Karpas-422 (cell line): ENCODE measurements at regions not wholly inside any gene's neighbourhood (a gene's known extent, or its start where the extent isn't known, plus 50 kb on each side); places are given as distances from the start of the nearest gene placed in this dataset.

Experiments used
- DNase-seq: peaks from one replicate; pipeline ENCODE4 v3.0.0-alpha.2; 2015
- H2AFZ ChIP-seq: fragments of 200-600 bp; sonication (generic); 2 replicates; pipeline ENCODE4 v1.6.1; 2014; ENCODE audit warnings: antibody characterized with exemption, low read length, mixed read lengths
- H3K27ac ChIP-seq: fragments of 200-600 bp; sonication (generic); 2 replicates; pipeline ENCODE4 v1.5.1; 2014; ENCODE audit warnings: mild to moderate bottlenecking, low read length, moderate library complexity
- H3K27me3 ChIP-seq: fragments of 200-600 bp; sonication (generic); 2 replicates; pipeline ENCODE4 v1.6.1; 2014; ENCODE audit warnings: low read length, mixed read lengths
- H3K36me3 ChIP-seq: fragments of 200-600 bp; sonication (generic); 2 replicates; pipeline ENCODE4 v1.6.1; 2014; ENCODE audit warnings: low read length, mixed read lengths; ENCODE audit not compliant: insufficient read depth
- H3K4me1 ChIP-seq: fragments of 200-600 bp; sonication (generic); 2 replicates; pipeline ENCODE4 v1.6.1; 2014; ENCODE audit warnings: mild to moderate bottlenecking, low read length, mixed read lengths
- H3K4me2 ChIP-seq: fragments of 200-600 bp; sonication (generic); 2 replicates; pipeline ENCODE4 v1.6.1; 2014; ENCODE audit warnings: low read length, low read depth, mild to moderate bottlenecking; ENCODE audit not compliant: poor library complexity, severe bottlenecking
- H3K4me3 ChIP-seq: fragments of 200-600 bp; sonication (generic); 2 replicates; pipeline ENCODE4 v1.5.1; 2014; ENCODE audit warnings: mild to moderate bottlenecking, antibody characterized with exemption, low read length, mixed read lengths
- H3K79me2 ChIP-seq: fragments of 200-600 bp; sonication (generic); 2 replicates; pipeline ENCODE4 v1.6.1; 2014; ENCODE audit warnings: mild to moderate bottlenecking, low read length, mixed read lengths
- H3K9ac ChIP-seq: fragments of 200-600 bp; sonication (generic); 2 replicates; pipeline ENCODE4 v1.6.0; 2014; ENCODE audit warnings: low read length
- H3K9me2 ChIP-seq: fragments of 200-600 bp; sonication (generic), shearing (Covaris generic); replicated peaks from 2 replicates; pipeline ENCODE4 v1.6.0; 2014; ENCODE audit warnings: mild to moderate bottlenecking, low read length, moderate library complexity; ENCODE audit not compliant: insufficient read depth
- H3K9me3 ChIP-seq: fragments of 300-700, 200-600 bp; sonication (generic); 2 replicates; pipeline ENCODE4 v1.6.1; 2014; ENCODE audit warnings: low read length, mixed read lengths
- H4K20me1 ChIP-seq: fragments of 200-600 bp; sonication (generic); 2 replicates; pipeline ENCODE4 v1.6.1; 2014; ENCODE audit warnings: mild to moderate bottlenecking, antibody characterized with exemption, low read length, low read depth; ENCODE audit not compliant: insufficient read depth

DNA sequence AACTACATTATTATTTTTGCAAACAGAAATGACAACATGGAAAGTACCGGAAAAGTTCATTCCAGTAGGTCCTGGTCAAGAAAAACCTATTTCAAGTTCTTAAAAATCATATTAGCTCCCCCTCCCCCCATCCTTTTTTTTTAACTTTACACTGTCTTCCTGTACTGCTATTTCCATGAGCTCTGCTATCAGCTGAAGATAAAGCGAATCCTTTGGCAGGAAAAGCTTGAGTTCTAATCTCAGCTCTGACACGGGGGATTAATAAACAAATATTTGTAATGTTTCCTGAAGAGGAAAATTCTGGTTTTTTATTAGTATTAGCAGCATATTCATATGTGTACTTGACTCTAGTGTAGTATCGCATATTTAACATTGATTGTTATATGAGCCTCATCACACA lies 190.7 kb upstream of the ESRRG start:
- no peaks in the 10 kb centered on the region for H3K9me2 ChIP-seq
- H3K9me3 ChIP-seq: no peaks in the 10 kb centered on the region
- H2AFZ ChIP-seq: no peak overlapping the region
- DNase-seq: no peak
- H3K4me2 ChIP-seq: no peak overlapping the region
- no peak overlapping the region for H3K4me3 ChIP-seq
- no peak overlapping the region for H3K9ac ChIP-seq
- no peaks in the 10 kb centered on the region for H3K27me3 ChIP-seq
- no peaks in the 10 kb centered on the region for H4K20me1 ChIP-seq
- H3K79me2 ChIP-seq: no peaks in the 10 kb centered on the region
- no peaks in the 10 kb centered on the region for H3K36me3 ChIP-seq
- peaks cover 56% of the 10 kb centered on the region for H3K4me1 ChIP-seq
- no peak overlapping the region for H3K27ac ChIP-seq

DNA sequence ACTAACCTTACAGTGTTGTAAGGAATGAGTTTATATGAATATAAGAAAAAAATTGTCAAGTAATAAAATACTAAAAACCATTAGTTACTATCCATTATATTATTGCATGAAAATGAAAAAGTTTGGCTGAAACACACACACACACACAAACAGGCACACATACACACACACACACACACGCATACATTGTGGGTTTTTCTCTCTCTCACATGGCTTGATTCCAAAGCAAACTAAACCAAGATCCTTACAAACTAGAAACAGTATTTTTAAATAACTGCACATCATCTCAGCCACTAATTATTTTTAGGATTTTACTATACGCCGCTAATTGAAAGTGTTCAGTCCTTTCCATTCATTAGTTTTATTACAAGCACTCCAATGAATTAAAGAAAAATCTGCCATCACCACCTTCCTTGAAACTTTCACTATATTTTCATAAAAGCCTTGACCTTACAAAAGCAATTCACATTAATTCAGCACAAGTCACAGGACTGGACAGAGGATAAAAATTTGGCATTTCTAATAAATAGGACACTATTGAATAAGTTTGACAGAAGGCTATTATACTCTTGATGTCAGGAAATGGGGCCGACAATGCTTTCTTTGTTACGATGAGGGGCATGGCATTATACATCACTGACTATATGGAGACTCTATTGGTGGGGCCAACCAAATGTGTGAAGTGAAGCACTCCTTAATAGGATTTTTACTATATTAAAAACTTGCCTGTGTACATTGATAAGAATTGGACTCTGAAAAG lies 187.0 kb upstream of the ESRRG start:
- Histone ChIP-seq H3K4me2 (no peak overlapping the region), H3K9me3 (no peaks in the 10 kb centered on the region), H3K4me3 (no peak overlapping the region), H3K36me3 (no peaks in the 10 kb centered on the region), H2AFZ (no peak overlapping the region), H3K27me3 (peaks cover 3% of the 10 kb centered on the region; the same call in 1 of the 2 replicates), H3K27ac (no peak overlapping the region), H3K9ac (no peak overlapping the region), H3K9me2 (no peaks in the 10 kb centered on the region), H4K20me1 (no peaks in the 10 kb centered on the region), H3K79me2 (no peaks in the 10 kb centered on the region), H3K4me1 (peaks cover 18% of the 10 kb centered on the region)
- no peak for DNase-seq

DNA sequence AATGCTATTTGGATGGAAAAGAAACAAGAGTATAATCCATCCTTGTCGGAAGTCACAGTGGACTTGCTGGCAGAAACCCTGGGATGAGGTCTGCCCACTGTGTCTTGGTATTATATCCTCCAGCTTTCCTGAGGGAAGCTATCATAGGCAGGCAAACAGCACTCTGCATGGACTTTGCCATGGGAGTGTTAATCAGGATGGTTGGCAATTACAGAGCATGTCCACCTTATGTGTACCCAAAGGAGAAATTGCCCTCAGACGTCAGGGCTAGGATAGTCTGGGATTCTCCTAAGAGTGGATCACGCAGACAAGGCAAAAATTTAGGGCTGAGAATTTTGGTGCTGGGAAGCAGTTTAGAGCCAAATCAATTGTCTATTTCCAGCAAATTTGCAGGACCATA lies 184.9 kb upstream of the ESRRG start:
- Histone ChIP-seq H3K4me1 (no peaks in the 10 kb centered on the region), H3K4me3 (no peak overlapping the region), H3K36me3 (no peaks in the 10 kb centered on the region), H3K9me3 (no peaks in the 10 kb centered on the region), H2AFZ (no peak overlapping the region), H3K9me2 (no peaks in the 10 kb centered on the region), H3K4me2 (no peak overlapping the region), H3K27ac (no peak overlapping the region), H3K9ac (no peak overlapping the region), H3K79me2 (no peaks in the 10 kb centered on the region), H3K27me3 (peaks cover 3% of the 10 kb centered on the region; the same call in 1 of the 2 replicates), H4K20me1 (no peaks in the 10 kb centered on the region)
- DNase-seq: no peak

DNA sequence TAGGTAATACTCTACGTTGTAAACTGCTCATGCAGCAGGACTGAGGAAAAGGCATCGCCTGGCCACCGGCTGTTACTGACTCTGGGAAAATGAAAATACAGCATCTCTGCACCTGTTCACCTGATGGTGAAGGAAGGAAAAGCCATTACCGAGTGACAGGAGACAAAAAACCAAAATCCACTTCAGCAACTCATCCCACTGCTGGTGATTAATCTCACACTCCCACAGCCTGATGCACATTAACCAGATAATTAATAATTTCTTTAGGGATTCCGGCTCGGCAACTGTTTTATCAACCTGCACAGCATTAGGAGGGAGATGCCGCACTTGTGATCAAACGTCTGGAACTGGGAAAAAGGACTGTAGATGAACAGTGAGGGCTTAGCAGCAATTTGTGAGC lies 183.9 kb upstream of the ESRRG start:
- no peak overlapping the region for H2AFZ ChIP-seq
- H3K4me2 ChIP-seq: no peak overlapping the region
- no peaks in the 10 kb centered on the region for H3K9me2 ChIP-seq
- no peak for DNase-seq
- no peaks in the 10 kb centered on the region for H3K9me3 ChIP-seq
- no peak overlapping the region for H3K4me3 ChIP-seq
- H3K4me1 ChIP-seq: no peaks in the 10 kb centered on the region
- no peak overlapping the region for H3K27ac ChIP-seq
- H3K36me3 ChIP-seq: no peaks in the 10 kb centered on the region
- no peaks in the 10 kb centered on the region for H3K79me2 ChIP-seq
- H3K9ac ChIP-seq: no peak overlapping the region
- peaks cover 3% of the 10 kb centered on the region; the same call in 1 of the 2 replicates for H3K27me3 ChIP-seq
- H4K20me1 ChIP-seq: no peaks in the 10 kb centered on the region

DNA sequence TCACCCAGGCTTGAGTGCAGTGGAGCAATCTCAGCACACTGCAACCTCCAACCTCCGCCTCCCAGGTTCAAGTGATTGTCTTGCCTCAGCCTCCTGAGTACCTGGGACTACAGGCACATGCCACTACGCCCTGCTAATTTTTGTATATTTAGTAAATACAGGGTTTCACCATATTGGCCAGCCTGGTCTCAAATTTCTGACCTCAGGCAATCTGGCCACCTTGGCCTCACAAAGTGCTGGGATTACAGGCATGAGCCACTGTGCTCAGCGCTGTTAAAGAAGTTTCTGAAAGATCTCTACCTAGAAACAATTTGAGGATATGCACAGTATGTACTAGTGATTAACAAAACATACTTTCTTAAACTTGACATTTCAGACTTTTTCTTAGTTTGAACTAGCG lies 182.6 kb upstream of the ESRRG start:
- H3K4me3 ChIP-seq: no peak overlapping the region
- H3K27ac ChIP-seq: no peak overlapping the region
- no peak for DNase-seq
- no peaks in the 10 kb centered on the region for H3K9me2 ChIP-seq
- peaks cover 3% of the 10 kb centered on the region; the same call in 1 of the 2 replicates for H3K27me3 ChIP-seq
- H2AFZ ChIP-seq: no peak overlapping the region
- H3K9ac ChIP-seq: no peak overlapping the region
- H3K4me2 ChIP-seq: no peak overlapping the region
- no peaks in the 10 kb centered on the region for H4K20me1 ChIP-seq
- no peaks in the 10 kb centered on the region for H3K4me1 ChIP-seq
- no peaks in the 10 kb centered on the region for H3K36me3 ChIP-seq
- H3K79me2 ChIP-seq: no peaks in the 10 kb centered on the region
- H3K9me3 ChIP-seq: no peaks in the 10 kb centered on the region

- Histone ChIP-seq H4K20me1 (no peaks in the 10 kb centered on the region), H3K9ac (no peak overlapping the region), H3K4me2 (no peak overlapping the region), H3K9me3 (no peaks in the 10 kb centered on the region), H3K27ac (no peak overlapping the region), H3K9me2 (no peaks in the 10 kb centered on the region), H3K79me2 (no peaks in the 10 kb centered on the region), H3K27me3 (peaks cover 3% of the 10 kb centered on the region; the same call in 1 of the 2 replicates), H3K4me3 (no peak overlapping the region), H3K36me3 (no peaks in the 10 kb centered on the region), H2AFZ (no peak overlapping the region), H3K4me1 (no peaks in the 10 kb centered on the region)
- no peak for DNase-seq
These were observed 181.9 kb upstream of the ESRRG start for GRCh38 chr1:216905137-216905536.

DNA sequence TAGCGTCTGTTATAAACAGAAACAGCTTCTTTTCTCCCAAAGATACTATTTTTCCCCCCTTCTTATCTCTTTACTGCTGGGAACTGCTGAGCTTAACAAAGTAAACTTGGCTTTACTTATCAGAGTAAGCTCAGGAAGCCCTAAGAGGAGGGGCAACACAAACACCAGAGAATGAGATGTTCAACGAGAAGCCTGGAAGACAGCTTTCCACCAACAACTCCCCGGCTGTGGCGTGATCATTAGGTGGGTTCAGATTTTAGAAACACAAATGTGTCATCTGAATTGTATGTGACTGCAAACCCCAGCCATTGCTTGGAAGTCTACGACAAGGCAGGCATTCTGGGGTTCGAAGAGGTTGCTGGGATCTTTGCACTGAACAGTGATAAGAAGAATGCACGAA lies 181.2 kb upstream of the ESRRG start:
- H4K20me1 ChIP-seq: no peaks in the 10 kb centered on the region
- no peaks in the 10 kb centered on the region for H3K4me1 ChIP-seq
- DNase-seq: no peak
- H3K9me3 ChIP-seq: no peaks in the 10 kb centered on the region
- H3K9me2 ChIP-seq: no peaks in the 10 kb centered on the region
- H3K4me3 ChIP-seq: no peak overlapping the region
- H3K4me2 ChIP-seq: no peak overlapping the region
- no peak overlapping the region for H2AFZ ChIP-seq
- H3K27me3 ChIP-seq: peaks cover 3% of the 10 kb centered on the region; the same call in 1 of the 2 replicates
- no peak overlapping the region for H3K9ac ChIP-seq
- H3K79me2 ChIP-seq: no peaks in the 10 kb centered on the region
- H3K27ac ChIP-seq: no peak overlapping the region
- no peaks in the 10 kb centered on the region for H3K36me3 ChIP-seq

GRCh38 chr1:216903382-216903740 lies 180.1 kb upstream of the ESRRG start:
- Histone ChIP-seq H4K20me1 (no peaks in the 10 kb centered on the region), H3K36me3 (no peaks in the 10 kb centered on the region), H3K4me1 (no peaks in the 10 kb centered on the region), H3K27ac (no peak overlapping the region), H3K9me2 (no peaks in the 10 kb centered on the region), H3K9ac (no peak overlapping the region), H3K9me3 (no peaks in the 10 kb centered on the region), H3K27me3 (peaks cover 3% of the 10 kb centered on the region; the same call in 1 of the 2 replicates), H2AFZ (no peak overlapping the region), H3K4me3 (no peak overlapping the region), H3K4me2 (no peak overlapping the region), H3K79me2 (no peaks in the 10 kb centered on the region)
- DNase-seq: no peak
